ENCODE measurements at regions not wholly inside any gene's neighbourhood (a gene's known extent, or its start where the extent isn't known, plus 50 kb on each side); places are given as distances from the start of the nearest gene placed in this dataset.
"Not testable (repeated sequence)": the region's sequence is repeated elsewhere in the genome, so short reads cannot be mapped to it uniquely, and the experiment has no call there.

DNA sequence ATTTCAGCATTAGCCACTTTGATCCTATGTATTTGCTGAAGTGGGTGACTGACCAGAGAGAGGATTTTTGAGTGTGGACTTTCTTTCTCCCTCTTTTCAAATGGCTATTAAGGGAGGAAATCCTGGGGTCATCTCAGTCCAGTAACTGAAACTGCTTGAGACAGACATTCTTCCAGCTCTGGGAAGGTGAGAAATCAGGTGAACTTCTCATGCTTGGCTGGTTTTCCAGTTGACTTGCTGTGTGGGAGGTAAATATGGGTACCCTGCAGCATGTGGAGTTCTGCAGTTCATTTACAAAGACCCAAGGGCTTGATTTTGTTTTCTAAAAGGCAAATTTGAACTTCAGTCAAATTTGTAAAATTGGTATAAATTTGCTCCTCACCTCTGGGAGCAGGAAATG is 461.1 kb upstream of the TBL1XR1 start:
- no peak for DNase-seq (ENCODE audit: low read depth)
- no peak overlapping the region for H3K4me3 ChIP-seq (ENCODE audit: low read length)

DNA sequence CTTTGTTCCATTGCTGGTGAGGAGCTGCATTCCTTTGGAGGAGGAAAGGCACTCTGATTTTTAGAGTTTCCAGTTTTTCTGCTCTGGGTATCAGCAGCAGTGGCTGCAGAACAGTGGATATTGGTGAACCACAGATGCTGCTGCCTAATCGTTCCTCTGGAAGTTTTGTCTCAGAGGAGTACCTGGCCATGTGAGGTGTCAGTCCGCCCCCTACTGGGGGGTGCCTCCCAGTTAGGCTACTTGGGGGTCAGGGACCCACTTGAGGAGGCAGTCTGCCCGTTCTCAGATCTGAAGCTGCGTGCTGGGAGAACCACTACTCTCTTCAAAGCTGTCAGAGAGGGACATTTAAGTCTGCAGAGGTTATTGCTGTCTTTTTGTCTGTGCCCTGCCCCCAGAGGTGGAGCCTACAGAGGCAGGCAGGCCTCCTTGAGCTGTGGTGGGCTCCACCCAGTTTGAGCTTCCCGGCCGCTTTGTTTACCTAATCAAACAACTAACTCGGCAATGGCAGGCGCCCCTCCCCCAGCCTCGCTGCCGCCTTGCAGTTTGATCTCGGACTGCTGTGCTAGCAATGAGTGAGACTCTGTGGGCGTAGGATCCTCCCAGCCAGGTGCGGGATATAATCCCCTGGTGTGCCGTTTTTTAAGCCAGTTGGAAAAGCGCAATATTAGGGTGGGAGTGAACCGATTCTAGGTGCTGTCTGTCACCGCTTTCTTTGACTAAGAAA is 467.3 kb upstream of the TBL1XR1 start:
- not testable (repeated sequence) for DNase-seq (ENCODE audit: low read depth)

More for the DNA sequence above, 461.1 kb upstream of the TBL1XR1 start:
- TF ChIP-seq, protein P1, sequence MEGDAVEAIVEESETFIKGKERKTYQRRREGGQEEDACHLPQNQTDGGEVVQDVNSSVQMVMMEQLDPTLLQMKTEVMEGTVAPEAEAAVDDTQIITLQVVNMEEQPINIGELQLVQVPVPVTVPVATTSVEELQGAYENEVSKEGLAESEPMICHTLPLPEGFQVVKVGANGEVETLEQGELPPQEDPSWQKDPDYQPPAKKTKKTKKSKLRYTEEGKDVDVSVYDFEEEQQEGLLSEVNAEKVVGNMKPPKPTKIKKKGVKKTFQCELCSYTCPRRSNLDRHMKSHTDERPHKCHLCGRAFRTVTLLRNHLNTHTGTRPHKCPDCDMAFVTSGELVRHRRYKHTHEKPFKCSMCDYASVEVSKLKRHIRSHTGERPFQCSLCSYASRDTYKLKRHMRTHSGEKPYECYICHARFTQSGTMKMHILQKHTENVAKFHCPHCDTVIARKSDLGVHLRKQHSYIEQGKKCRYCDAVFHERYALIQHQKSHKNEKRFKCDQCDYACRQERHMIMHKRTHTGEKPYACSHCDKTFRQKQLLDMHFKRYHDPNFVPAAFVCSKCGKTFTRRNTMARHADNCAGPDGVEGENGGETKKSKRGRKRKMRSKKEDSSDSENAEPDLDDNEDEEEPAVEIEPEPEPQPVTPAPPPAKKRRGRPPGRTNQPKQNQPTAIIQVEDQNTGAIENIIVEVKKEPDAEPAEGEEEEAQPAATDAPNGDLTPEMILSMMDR (conservative IDR thresholded peaks at IDR 0.05; ENCODE audit: low read depth, low read length), result no peak

DNA sequence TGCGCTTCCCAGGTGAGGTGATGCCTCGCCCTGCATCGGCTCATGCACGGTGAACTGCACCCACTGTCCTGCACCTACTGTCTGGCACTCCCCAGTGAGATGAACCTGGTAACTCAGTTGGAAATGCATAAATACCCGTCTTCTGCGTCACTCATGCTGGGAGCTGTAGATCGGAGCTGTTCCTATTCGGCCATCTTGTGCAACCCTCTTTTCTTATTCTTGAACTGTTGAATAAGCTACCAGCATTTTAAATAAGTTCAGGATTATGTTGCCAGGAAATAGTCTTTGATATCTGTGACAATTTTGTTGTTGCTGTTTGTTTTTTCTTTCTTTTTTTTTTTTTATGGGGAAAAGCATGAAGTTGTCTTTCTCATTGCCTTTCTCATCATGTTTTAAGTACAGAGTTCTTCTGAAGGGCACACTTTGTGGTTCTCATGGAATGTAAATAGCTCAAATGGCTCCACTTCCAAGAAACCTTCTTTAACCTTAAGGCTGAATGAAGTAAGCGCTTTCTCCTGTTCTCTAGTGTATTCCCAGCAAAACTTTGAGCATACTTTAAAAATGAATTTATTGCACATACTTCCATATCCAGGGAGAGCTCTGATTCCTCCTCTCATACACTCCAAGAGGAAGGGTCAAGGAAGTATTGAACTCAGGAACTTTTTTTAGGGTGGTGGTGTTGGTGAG is 468.0 kb upstream of the TBL1XR1 start:
- TF ChIP-seq, protein P1 (conservative IDR thresholded peaks at IDR 0.05; ENCODE audit: low read depth, low read length), result no peak
- H3K4me3 ChIP-seq (ENCODE audit: low read length), result no peak overlapping the region
- no peak for DNase-seq (ENCODE audit: low read depth)

More for the DNA sequence above, 467.3 kb upstream of the TBL1XR1 start:
- not testable (repeated sequence) for H3K4me3 ChIP-seq (ENCODE audit: low read length)

DNA sequence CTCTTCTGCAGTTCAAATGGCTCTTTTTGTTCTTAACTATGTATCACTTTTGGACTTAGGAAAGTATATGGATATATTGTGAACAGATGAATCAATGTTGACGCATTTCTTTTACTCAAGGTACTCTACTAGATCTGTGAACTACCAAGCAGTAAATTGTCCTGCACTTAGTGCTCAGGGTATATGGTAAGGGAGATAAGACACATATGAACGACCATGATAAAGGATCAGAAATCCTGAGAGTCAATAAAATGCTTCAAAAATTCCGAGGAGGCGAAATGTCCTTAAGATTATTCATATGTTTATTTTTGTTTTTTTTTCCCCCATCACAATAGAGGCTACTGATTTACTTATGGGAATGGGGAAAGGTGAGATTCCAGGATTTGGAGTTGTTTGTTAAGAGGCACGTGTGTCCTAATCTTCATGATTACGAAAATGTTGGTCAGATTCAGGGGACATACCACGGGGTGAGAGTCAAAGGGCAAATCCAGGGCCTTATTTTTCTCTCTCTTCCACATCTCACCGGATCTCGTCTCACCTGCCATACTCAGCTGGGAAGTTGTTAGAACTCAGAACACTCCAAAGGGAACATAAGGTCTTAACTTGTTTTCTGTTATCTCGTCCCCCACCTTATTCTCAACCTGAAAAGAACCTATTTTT is 475.1 kb upstream of the TBL1XR1 start:
- TF ChIP-seq, protein P1 (conservative IDR thresholded peaks at IDR 0.05; ENCODE audit: low read depth, low read length), result no peak
- no peak for DNase-seq (ENCODE audit: low read depth)
- no peak overlapping the region for H3K4me3 ChIP-seq (ENCODE audit: low read length)

DNA sequence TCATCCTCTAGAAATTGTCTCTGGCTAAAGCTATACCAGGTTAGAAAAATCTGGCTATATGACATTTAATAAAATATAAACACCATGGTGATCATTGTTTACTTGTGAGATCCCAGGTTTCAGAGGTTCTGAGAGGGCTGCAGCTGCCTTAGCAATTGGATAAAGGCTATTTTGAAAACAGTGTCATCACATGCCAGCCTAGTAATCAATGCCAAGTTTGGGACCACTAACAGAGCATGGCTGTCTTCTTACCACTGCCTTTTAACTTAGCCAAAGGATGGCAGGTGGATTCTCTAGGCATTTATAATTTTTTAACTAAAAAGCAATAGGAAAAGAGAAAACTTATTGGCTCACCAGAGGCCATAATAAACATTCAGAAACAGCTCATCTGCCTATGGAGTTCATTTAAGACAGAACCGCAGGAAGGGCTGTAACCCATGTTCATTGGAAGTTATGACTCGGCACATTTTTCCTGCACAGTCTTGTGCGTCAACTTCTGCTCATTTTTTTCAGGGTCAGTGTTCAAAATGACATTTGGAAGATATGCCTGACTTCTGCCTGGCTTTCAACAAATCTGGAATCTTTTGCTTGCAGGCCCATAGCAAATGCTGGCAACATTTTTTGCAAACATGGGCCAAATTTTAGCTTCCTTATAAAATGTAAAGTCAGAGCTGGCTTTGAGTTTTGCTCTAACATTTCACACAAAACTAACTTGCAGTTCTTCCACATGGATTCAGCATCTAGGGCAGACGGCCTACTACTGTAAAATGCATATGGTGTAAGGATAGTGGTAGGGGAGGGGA is 476.0 kb upstream of the TBL1XR1 start:
- H3K4me3 ChIP-seq (ENCODE audit: low read length), result no peak overlapping the region
- DNase-seq (ENCODE audit: low read depth), result peak; percentile 19
- TF ChIP-seq, protein P1 (conservative IDR thresholded peaks at IDR 0.05; ENCODE audit: low read depth, low read length), result no peak

DNA sequence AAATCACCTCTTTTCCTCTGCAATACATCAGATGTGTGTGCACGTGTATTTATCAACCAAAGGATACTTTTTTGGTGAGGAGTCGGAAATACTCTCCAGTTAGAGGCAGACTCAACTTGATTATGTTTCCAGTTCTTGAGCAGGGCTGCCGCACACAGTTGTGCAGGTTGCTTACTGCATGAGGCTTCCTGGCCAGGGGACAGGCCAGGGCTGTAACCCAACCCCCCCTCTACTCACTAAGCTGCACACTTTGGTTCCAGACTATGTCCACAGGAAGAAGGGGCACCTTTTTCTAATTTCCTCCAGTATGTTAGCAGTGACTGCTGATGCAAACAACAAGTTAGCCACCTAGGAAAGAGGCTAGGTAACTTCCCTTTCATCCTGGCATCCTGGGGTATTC is 476.9 kb upstream of the TBL1XR1 start:
- DNase-seq (ENCODE audit: low read depth), result no peak
- TF ChIP-seq, protein P1 (conservative IDR thresholded peaks at IDR 0.05; ENCODE audit: low read depth, low read length), result no peak
- no peak overlapping the region for H3K4me3 ChIP-seq (ENCODE audit: low read length)

DNA sequence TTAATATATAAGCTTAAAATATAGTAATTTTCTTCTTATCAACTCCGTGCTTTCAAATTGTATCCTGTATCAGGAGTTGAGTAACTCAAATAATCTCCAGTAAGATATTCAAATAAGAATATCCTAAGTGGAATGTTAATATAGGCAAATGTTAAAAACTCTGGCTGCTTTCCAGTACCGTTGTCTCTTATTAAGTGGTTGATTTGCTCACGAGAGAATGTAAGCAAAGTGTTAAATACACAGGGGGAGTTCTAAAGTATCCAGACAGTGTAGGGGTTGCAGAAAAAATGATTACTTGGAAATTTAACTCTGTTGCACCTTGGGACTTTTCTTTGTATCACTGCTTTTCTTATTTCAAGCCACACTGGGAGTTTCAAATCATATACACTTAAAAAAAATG is 478.9 kb upstream of the TBL1XR1 start:
- H3K4me3 ChIP-seq (ENCODE audit: low read length), result no peak overlapping the region
- DNase-seq (ENCODE audit: low read depth), result peak; percentile 8
- TF ChIP-seq, protein P1 (conservative IDR thresholded peaks at IDR 0.05; ENCODE audit: low read depth, low read length), result no peak
